ENCODE measurements at regions not wholly inside any gene's neighbourhood (a gene's known extent, or its start where the extent isn't known, plus 50 kb on each side); places are given as distances from the start of the nearest gene placed in this dataset.

DNA sequence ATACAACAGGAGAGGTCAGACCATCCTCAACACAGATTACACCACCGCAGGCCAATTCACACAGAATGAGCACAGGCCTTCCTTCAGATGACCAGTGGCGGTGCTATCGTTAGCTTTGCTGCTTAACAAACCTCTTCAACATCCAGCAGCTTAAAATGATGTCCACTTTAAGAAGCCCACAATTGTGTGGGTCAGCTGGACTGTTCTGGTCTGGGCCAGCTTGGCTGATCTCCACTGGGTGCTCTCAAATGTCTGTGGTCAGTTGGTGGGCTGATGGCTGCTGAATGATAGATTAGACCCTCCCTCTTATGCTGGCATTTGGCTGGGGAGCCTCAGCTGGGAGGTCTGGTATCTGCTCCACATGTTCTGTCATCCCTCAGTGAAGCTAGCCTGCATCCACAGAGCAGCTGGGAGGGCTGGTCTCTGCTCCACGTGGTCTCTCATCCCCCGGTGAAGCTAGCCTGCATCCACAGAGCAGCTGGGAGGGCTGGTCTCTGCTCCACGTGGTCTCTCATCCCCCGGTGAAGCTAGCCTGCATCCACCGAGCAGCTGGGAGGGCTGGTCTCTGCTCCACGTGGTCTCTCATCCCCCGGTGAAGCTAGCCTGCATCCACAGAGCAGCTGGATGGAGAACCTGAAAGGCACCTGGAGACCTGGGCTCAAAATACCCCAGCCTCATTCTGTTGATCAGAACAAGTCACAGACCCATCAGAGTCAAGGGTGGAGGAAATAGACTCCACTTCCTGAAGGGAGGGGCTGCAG, 203.6 kb upstream of the DIO3 start:
- TF ChIP-seq CTCF (IDR thresholded peaks at IDR 0.05; ENCODE audit: insufficient read depth, low read length, poor library complexity, severe bottlenecking) (no peak), EZH2phosphoT487 (conservative IDR thresholded peaks at IDR 0.05; ENCODE audit: low read length) (no peak)
